ENCODE measurements at regions not wholly inside any gene's neighbourhood (a gene's known extent, or its start where the extent isn't known, plus 50 kb on each side); places are given as distances from the start of the nearest gene placed in this dataset.

DNA sequence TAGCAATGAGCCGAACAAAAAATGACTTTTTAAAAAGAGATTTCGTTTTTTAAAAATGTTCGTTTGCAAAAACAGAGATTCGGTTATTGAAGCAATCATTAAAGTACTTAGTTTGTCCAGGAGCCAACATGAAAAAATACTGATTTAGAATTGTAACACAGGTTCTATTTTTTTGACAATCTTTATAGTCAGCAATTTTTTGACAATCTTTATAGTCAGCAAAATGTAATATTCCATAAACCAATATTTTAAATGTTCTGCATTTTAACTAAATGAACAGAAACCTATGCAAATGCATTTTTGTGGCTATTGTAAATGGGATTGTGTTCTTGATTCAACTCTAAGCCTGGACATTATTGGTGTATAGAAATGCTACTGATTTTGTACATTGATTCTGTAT is 161.8 kb downstream of the DSEL start:
- Histone ChIP-seq H3K9me3 (no peaks in the 10 kb centered on the region), H3K36me3 (ENCODE audit: control insufficient read depth, insufficient read depth, low read length) (no peaks in the 10 kb centered on the region), H3K4me1 (no peaks in the 10 kb centered on the region), H3K4me3 (ENCODE audit: low read depth, low read length) (no peak overlapping the region), H3K27me3 (replicated peaks; ENCODE audit: control insufficient read depth, insufficient read depth, low read length) (no peaks in the 10 kb centered on the region)
- no peaks in the 10 kb centered on the region for H3K27me3 Mint-ChIP-seq (ENCODE audit: insufficient read depth, unreplicated experiment)
- no TSS peak for BruUV-seq (replicated peaks)
- no peaks in the 10 kb centered on the region for H3K4me1 Mint-ChIP-seq (ENCODE audit: low read depth, unreplicated experiment)
- no peak overlapping the region for H3K4me3 Mint-ChIP-seq (ENCODE audit: unreplicated experiment)
- H3K36me3 Mint-ChIP-seq (ENCODE audit: insufficient read depth, unreplicated experiment), result no peaks in the 10 kb centered on the region
- TF ChIP-seq, protein P1, sequence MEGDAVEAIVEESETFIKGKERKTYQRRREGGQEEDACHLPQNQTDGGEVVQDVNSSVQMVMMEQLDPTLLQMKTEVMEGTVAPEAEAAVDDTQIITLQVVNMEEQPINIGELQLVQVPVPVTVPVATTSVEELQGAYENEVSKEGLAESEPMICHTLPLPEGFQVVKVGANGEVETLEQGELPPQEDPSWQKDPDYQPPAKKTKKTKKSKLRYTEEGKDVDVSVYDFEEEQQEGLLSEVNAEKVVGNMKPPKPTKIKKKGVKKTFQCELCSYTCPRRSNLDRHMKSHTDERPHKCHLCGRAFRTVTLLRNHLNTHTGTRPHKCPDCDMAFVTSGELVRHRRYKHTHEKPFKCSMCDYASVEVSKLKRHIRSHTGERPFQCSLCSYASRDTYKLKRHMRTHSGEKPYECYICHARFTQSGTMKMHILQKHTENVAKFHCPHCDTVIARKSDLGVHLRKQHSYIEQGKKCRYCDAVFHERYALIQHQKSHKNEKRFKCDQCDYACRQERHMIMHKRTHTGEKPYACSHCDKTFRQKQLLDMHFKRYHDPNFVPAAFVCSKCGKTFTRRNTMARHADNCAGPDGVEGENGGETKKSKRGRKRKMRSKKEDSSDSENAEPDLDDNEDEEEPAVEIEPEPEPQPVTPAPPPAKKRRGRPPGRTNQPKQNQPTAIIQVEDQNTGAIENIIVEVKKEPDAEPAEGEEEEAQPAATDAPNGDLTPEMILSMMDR (IDR thresholded peaks at IDR 0.05; ENCODE audit: insufficient read depth in 1 of 2, low read depth in 1 of 2, low read length in 1 of 2, severe bottlenecking in 1 of 2, unreplicated experiment in 1 of 2), result no peak
- H3K9me3 Mint-ChIP-seq (ENCODE audit: unreplicated experiment), result no peaks in the 10 kb centered on the region
- intact Hi-C loops (cut with micrococcal nuclease; ENCODE audit: unreplicated experiment), result no loop called here
- ChIA-PET CTCF (no interaction called here), POLR2A (no interaction called here)
- no peak overlapping the region for H3K27ac Mint-ChIP-seq (ENCODE audit: unreplicated experiment)
- DNase-seq, result no peak

- Histone ChIP-seq H3K4me1 (no peaks in the 10 kb centered on the region), H3K4me3 (ENCODE audit: low read depth, low read length) (no peak overlapping the region), H3K27me3 (replicated peaks; ENCODE audit: control insufficient read depth, insufficient read depth, low read length) (no peaks in the 10 kb centered on the region), H3K36me3 (ENCODE audit: control insufficient read depth, insufficient read depth, low read length) (no peaks in the 10 kb centered on the region), H3K9me3 (no peaks in the 10 kb centered on the region)
- Mint-ChIP-seq H3K27me3 (ENCODE audit: insufficient read depth, unreplicated experiment) (no peaks in the 10 kb centered on the region), H3K4me1 (ENCODE audit: low read depth, unreplicated experiment) (no peaks in the 10 kb centered on the region), H3K9me3 (ENCODE audit: unreplicated experiment) (no peaks in the 10 kb centered on the region), H3K36me3 (ENCODE audit: insufficient read depth, unreplicated experiment) (no peaks in the 10 kb centered on the region), H3K27ac (ENCODE audit: unreplicated experiment) (no peak overlapping the region), H3K4me3 (ENCODE audit: unreplicated experiment) (no peak overlapping the region)
- BruUV-seq (replicated peaks), result no TSS peak
- ChIA-PET POLR2A (no interaction called here), CTCF (no interaction called here)
- intact Hi-C loops (cut with micrococcal nuclease; ENCODE audit: unreplicated experiment), result no loop called here
- DNase-seq, result no peak
- TF ChIP-seq, protein P1 (IDR thresholded peaks at IDR 0.05; ENCODE audit: insufficient read depth in 1 of 2, low read depth in 1 of 2, low read length in 1 of 2, severe bottlenecking in 1 of 2, unreplicated experiment in 1 of 2), result no peak
Observed at GRCh38 chr18:67354091-67354490, 162.4 kb downstream of the DSEL start.

GRCh38 chr18:67347438-67347837 is 169.1 kb downstream of the DSEL start:
- no peak for DNase-seq
- Histone ChIP-seq H3K4me3 (ENCODE audit: low read depth, low read length) (no peak overlapping the region), H3K27me3 (replicated peaks; ENCODE audit: control insufficient read depth, insufficient read depth, low read length) (no peaks in the 10 kb centered on the region), H3K36me3 (ENCODE audit: control insufficient read depth, insufficient read depth, low read length) (no peaks in the 10 kb centered on the region), H3K4me1 (no peaks in the 10 kb centered on the region), H3K9me3 (no peaks in the 10 kb centered on the region)
- H3K4me1 Mint-ChIP-seq (ENCODE audit: low read depth, unreplicated experiment), result no peaks in the 10 kb centered on the region
- BruUV-seq (replicated peaks), result no TSS peak
- ChIA-PET CTCF (no interaction called here), POLR2A (no interaction called here)
- intact Hi-C loops (cut with micrococcal nuclease; ENCODE audit: unreplicated experiment), result no loop called here
- no peak overlapping the region for H3K4me3 Mint-ChIP-seq (ENCODE audit: unreplicated experiment)
- TF ChIP-seq, protein P1 (IDR thresholded peaks at IDR 0.05; ENCODE audit: insufficient read depth in 1 of 2, low read depth in 1 of 2, low read length in 1 of 2, severe bottlenecking in 1 of 2, unreplicated experiment in 1 of 2), result no peak
- H3K27ac Mint-ChIP-seq (ENCODE audit: unreplicated experiment), result no peak overlapping the region
- H3K36me3 Mint-ChIP-seq (ENCODE audit: insufficient read depth, unreplicated experiment), result no peaks in the 10 kb centered on the region
- no peaks in the 10 kb centered on the region for H3K9me3 Mint-ChIP-seq (ENCODE audit: unreplicated experiment)
- H3K27me3 Mint-ChIP-seq (ENCODE audit: insufficient read depth, unreplicated experiment), result no peaks in the 10 kb centered on the region

All from Caco-2 (cell line).